Right lobe of liver (tissue), 4 donors: ENCODE measurements at regions not wholly inside any gene's neighbourhood (a gene's known extent, or its start where the extent isn't known, plus 50 kb on each side); places are given as distances from the start of the nearest gene placed in this dataset.

Experiments used
- POLR2A ChIP-seq: fragments of 450-650 bp; IDR thresholded peaks from one replicate; pipeline ENCODE4 v1.6.1; 2017; ENCODE audit warnings: antibody characterized with exemption, mild to moderate bottlenecking
- TF ChIP-seq, protein P1 (sequence below), 4 donors: fragments of 200-600 bp in 3 of 4; fragments of 450-650 bp in 1 of 4; IDR thresholded peaks; one replicate each; pipeline versions ENCODE4 v1.5.1 to v1.8.0; 2016 to 2022; ENCODE audit warnings: antibody characterized with exemption in 4 of 4, mild to moderate bottlenecking in 2 of 4
- donor health status: DM: no; HTN: no; CAD: no.
- donor health status: DM: no; HTN: no; CAD: no.
- donor health status: DM: no; HTN: yes; CAD: no.

GRCh38 chr12:77204083-77204482 lies 138.7 kb upstream of the E2F7 start:
- TF ChIP-seq, protein P1, sequence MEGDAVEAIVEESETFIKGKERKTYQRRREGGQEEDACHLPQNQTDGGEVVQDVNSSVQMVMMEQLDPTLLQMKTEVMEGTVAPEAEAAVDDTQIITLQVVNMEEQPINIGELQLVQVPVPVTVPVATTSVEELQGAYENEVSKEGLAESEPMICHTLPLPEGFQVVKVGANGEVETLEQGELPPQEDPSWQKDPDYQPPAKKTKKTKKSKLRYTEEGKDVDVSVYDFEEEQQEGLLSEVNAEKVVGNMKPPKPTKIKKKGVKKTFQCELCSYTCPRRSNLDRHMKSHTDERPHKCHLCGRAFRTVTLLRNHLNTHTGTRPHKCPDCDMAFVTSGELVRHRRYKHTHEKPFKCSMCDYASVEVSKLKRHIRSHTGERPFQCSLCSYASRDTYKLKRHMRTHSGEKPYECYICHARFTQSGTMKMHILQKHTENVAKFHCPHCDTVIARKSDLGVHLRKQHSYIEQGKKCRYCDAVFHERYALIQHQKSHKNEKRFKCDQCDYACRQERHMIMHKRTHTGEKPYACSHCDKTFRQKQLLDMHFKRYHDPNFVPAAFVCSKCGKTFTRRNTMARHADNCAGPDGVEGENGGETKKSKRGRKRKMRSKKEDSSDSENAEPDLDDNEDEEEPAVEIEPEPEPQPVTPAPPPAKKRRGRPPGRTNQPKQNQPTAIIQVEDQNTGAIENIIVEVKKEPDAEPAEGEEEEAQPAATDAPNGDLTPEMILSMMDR (IDR thresholded peaks at IDR 0.05), result no peak
- TF ChIP-seq POLR2A, result no peak
